Endothelial cell of umbilical vein (primary cell): ENCODE measurements at regions not wholly inside any gene's neighbourhood (a gene's known extent, or its start where the extent isn't known, plus 50 kb on each side); places are given as distances from the start of the nearest gene placed in this dataset.
"Not testable (repeated sequence)": the region's sequence is repeated elsewhere in the genome, so short reads cannot be mapped to it uniquely, and the experiment has no call there.

ENCODE experiments used
- BruUV-seq: library from RNA; stranded (reverse); fragments of 400-500 nt; replicated peaks from 2 replicates; lab custom pipeline; 2021; lab: Mats Ljungman, UMichigan
- CTCF ChIA-PET: fragments of 300-600, 350-600 bp; sonication (Branson Sonifier 250); formaldehyde crosslinking; loops from one replicate; lab custom pipeline; 2021; ENCODE audit warnings: antibody characterized with exemption, inconsistent platforms; lab: Charles Lee
- POLR2A ChIA-PET: fragments of 300-600, 350-600 bp; sonication (Branson Sonifier 250); formaldehyde crosslinking; loops from one replicate; lab custom pipeline; 2021; ENCODE audit warnings: antibody characterized with exemption, inconsistent platforms; lab: Charles Lee
- DNase-seq: peaks from one replicate; pipeline ENCODE4 v3.0.0-alpha.2; 2011; ENCODE audit warnings: low read depth, low spot score
- FAIRE-seq: peaks from 2 replicates; lab custom pipeline; 2011; peaks lifted over from hg19 to GRCh38; lab: Jason Lieb, UNC
- H2AFZ ChIP-seq: 2 replicates; pipeline ENCODE4 v1.6.0; 2012; ENCODE audit warnings: low read depth, low read length, control low read depth, inconsistent platforms
- H3K27ac ChIP-seq: 2 replicates; pipeline ENCODE4 v1.5.1; 2011; ENCODE audit warnings: low read depth, mild to moderate bottlenecking, control low read depth, low read length, moderate library complexity; ENCODE audit not compliant: insufficient read depth
- H3K27me3 ChIP-seq, 2 experiments: 2 replicates each; pipeline versions ENCODE4 v1.6.0 to v1.6.1; 2011; ENCODE audit warnings: low read length in 2 of 2, mixed read lengths in 1 of 2; ENCODE audit not compliant: control insufficient read depth in 2 of 2, insufficient read depth in 2 of 2
- H3K36me3 ChIP-seq, 2 experiments: 2 replicates in 1 of 2; 3 replicates in 1 of 2; pipeline ENCODE4 v1.5.1; 2011; ENCODE audit warnings: low read length in 2 of 2, mild to moderate bottlenecking in 1 of 2, moderate library complexity in 1 of 2; ENCODE audit not compliant: control insufficient read depth in 2 of 2, insufficient read depth in 2 of 2; ENCODE audit errors: extremely low read depth in 1 of 2
- H3K4me1 ChIP-seq: 3 replicates; pipeline ENCODE4 v1.5.1; 2011; ENCODE audit warnings: mild to moderate bottlenecking, low read length; ENCODE audit not compliant: control insufficient read depth, insufficient read depth; ENCODE audit errors: extremely low read depth
- H3K4me2 ChIP-seq: 2 replicates; pipeline ENCODE4 v1.6.1; 2011; ENCODE audit warnings: low read length, control low read depth, mixed read lengths; ENCODE audit not compliant: insufficient read depth
- H3K4me3 ChIP-seq, 3 experiments: fragments of 200-600 bp in 1 of 3; sonication (generic), shearing (Covaris generic) in 1 of 3; replicated peaks in 1 of 3; 2 replicates each; pipeline ENCODE4 v1.5.1; 2011 to 2016; ENCODE audit warnings: control low read depth in 3 of 3, low read length in 3 of 3, mild to moderate bottlenecking in 2 of 3, inconsistent platforms in 1 of 3, low read depth in 1 of 3, moderate library complexity in 1 of 3; ENCODE audit not compliant: insufficient read depth in 1 of 3
- H3K79me2 ChIP-seq: 2 replicates; pipeline ENCODE4 v1.6.0; 2012; ENCODE audit warnings: low read length, inconsistent platforms; ENCODE audit not compliant: control insufficient read depth, insufficient read depth
- H3K9ac ChIP-seq: replicated peaks from 2 replicates; pipeline ENCODE3; 2011; ENCODE audit warnings: low read length, control low read depth; ENCODE audit not compliant: insufficient read depth; ENCODE audit errors: extremely low read depth
- H3K9me1 ChIP-seq: replicated peaks from 3 replicates; pipeline ENCODE4 v1.6.0; 2011; ENCODE audit warnings: mild to moderate bottlenecking, low read length; ENCODE audit not compliant: control insufficient read depth, insufficient read depth; ENCODE audit errors: extremely low read depth
- H3K9me3 ChIP-seq: replicated peaks from 2 replicates; pipeline ENCODE4 v1.5.1; 2012; ENCODE audit warnings: low read length, inconsistent platforms; ENCODE audit not compliant: control insufficient read depth, insufficient read depth
- H4K20me1 ChIP-seq: replicated peaks from 2 replicates; pipeline ENCODE3; 2011; ENCODE audit warnings: mild to moderate bottlenecking, low read length; ENCODE audit not compliant: control insufficient read depth, insufficient read depth; ENCODE audit errors: extremely low read depth
- CTCF ChIP-seq, 2 donors: IDR thresholded peaks; 1 replicate in 1 of 2; 2 replicates in 1 of 2; pipeline ENCODE4 v1.5.1; 2011; ENCODE audit warnings: low read length in 2 of 2, mild to moderate bottlenecking in 2 of 2, moderate library complexity in 2 of 2, control low read depth in 1 of 2, inconsistent platforms in 1 of 2, low read depth in 1 of 2; ENCODE audit not compliant: insufficient read depth in 1 of 2; ENCODE audit errors: extremely low read depth in 1 of 2
- EZH2 ChIP-seq: IDR thresholded peaks from 2 replicates; pipeline ENCODE4 v1.6.1; 2012; ENCODE audit warnings: borderline replicate concordance, low read depth, mild to moderate bottlenecking, moderate library complexity, low read length, inconsistent platforms; ENCODE audit not compliant: severe bottlenecking
- JUN ChIP-seq: IDR thresholded peaks from 2 replicates; pipeline ENCODE4 v1.6.1; 2011; ENCODE audit warnings: borderline replicate concordance, low read depth; ENCODE audit not compliant: insufficient read length, insufficient read depth
- MYC ChIP-seq: IDR thresholded peaks from one replicate; pipeline ENCODE4 v1.6.1; 2011; ENCODE audit warnings: mild to moderate bottlenecking, low read depth, low read length
- dilution Hi-C: fragments of 300-500 bp; cut with MboI; formaldehyde crosslinking; loops from one replicate; pipeline ENCODE4 v1.15.0; 2019; ENCODE audit warnings: low sequenced_read_pairs; ENCODE audit not compliant: extremely low pct_ligation_motif_present
- intact Hi-C: fragments of 100-400 bp; cut with micrococcal nuclease; formaldehyde crosslinking; loops from one replicate; pipeline ENCODE4 v1.10.0; 2022
- TF ChIP-seq, protein P1 (sequence below): IDR thresholded peaks from 2 replicates; pipeline ENCODE4 v1.6.1; 2011; ENCODE audit not compliant: insufficient read depth, insufficient read length

GRCh38 chr18:30674596-30674995, 367.9 kb downstream of the DSC3 start:
- H3K36me3 ChIP-seq, result no peaks in the 10 kb centered on the region
- H2AFZ ChIP-seq, result no peak overlapping the region
- BruUV-seq, result no TSS peak
- no peak overlapping the region for H3K27ac ChIP-seq
- no peaks in the 10 kb centered on the region for H3K79me2 ChIP-seq
- POLR2A ChIA-PET, result no interaction called here
- no peaks in the 10 kb centered on the region for H3K9me1 ChIP-seq
- CTCF ChIA-PET, result no interaction called here
- TF ChIP-seq, protein P1, sequence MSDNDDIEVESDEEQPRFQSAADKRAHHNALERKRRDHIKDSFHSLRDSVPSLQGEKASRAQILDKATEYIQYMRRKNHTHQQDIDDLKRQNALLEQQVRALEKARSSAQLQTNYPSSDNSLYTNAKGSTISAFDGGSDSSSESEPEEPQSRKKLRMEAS, result no peak
- TF ChIP-seq MYC, result no peak
- no peak for TF ChIP-seq EZH2
- no peak for TF ChIP-seq CTCF (IDR thresholded peaks at IDR 0.05; ENCODE audit: extremely low read depth in 1 of 2, insufficient read depth in 1 of 2, low read depth in 1 of 2, low read length in 2 of 2)
- TF ChIP-seq JUN, result no peak
- dilution Hi-C loops (no loop called here), intact Hi-C loops (no loop called here)
- no peak overlapping the region for H3K4me2 ChIP-seq
- H3K4me3 ChIP-seq, result no peak overlapping the region
- no peak for FAIRE-seq
- DNase-seq, result no peak
- H3K27me3 ChIP-seq, result no peaks in the 10 kb centered on the region
- peaks cover 3% of the 10 kb centered on the region for H3K9me3 ChIP-seq
- no peaks in the 10 kb centered on the region for H4K20me1 ChIP-seq
- H3K4me1 ChIP-seq, result no peaks in the 10 kb centered on the region
- no peak overlapping the region for H3K9ac ChIP-seq

GRCh38 chr18:30672439-30672838, 370.1 kb downstream of the DSC3 start:
- H3K4me3 ChIP-seq, H3K4me2 ChIP-seq, H3K4me1 ChIP-seq, H3K9me3 ChIP-seq, H4K20me1 ChIP-seq, CTCF ChIA-PET, H3K27ac ChIP-seq, H3K9me1 ChIP-seq, H3K9ac ChIP-seq, DNase-seq, FAIRE-seq, BruUV-seq, intact Hi-C loops, POLR2A ChIA-PET, H3K36me3 ChIP-seq, H3K79me2 ChIP-seq, H2AFZ ChIP-seq, dilution Hi-C loops, H3K27me3 ChIP-seq: not testable (repeated sequence)
